GM12891 (cell line): ENCODE measurements at regions not wholly inside any gene's neighbourhood (a gene's known extent, or its start where the extent isn't known, plus 50 kb on each side); places are given as distances from the start of the nearest gene placed in this dataset.

Experiments used
- PAX5 ChIP-seq: IDR thresholded peaks from 2 replicates; pipeline ENCODE4 v1.6.1; 2011; ENCODE audit warnings: low read length, moderate library complexity, mild to moderate bottlenecking; ENCODE audit not compliant: insufficient read depth, severe bottlenecking
- POLR2A ChIP-seq: IDR thresholded peaks from 2 replicates; pipeline ENCODE4 v1.6.1; 2011; ENCODE audit warnings: low read depth, low read length, control low read depth
- POLR2AphosphoS5 ChIP-seq: IDR thresholded peaks from 2 replicates; pipeline ENCODE4 v1.6.1; 2011; ENCODE audit warnings: low read depth, low read length, control low read depth
- SPI1 ChIP-seq: IDR thresholded peaks from 2 replicates; pipeline ENCODE4 v1.6.1; 2011; ENCODE audit warnings: low read depth, low read length, control low read depth
- TAF1 ChIP-seq: IDR thresholded peaks from 2 replicates; pipeline ENCODE4 v1.6.1; 2011; ENCODE audit warnings: low read depth, low read length, control low read depth

DNA sequence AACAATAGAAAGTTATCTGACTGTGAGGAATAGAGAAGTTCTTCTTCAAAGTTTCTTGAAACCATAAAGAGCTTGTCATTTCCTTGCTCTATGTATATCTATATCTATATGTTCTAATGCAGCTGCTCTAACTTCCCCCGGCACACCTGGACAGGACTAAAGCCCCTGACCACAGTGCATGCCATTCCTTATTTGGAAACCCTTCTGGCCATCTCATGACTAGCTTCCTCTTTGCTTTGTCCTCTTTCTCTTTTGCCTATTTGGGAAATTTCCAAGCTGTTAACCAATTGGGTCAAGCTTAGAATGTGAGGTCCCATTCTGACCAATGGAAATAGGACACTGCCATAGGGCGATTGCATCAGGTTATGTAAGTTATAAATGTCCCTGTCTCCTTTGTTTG, 1481.1 kb downstream of the STIM2 start:
- TF ChIP-seq POLR2A (no peak), POLR2AphosphoS5 (no peak), TAF1 (no peak), SPI1 (no peak), PAX5 (no peak)
